Cardiac muscle cell (in vitro differentiated cells and primary cell): ENCODE measurements at regions not wholly inside any gene's neighbourhood (a gene's known extent, or its start where the extent isn't known, plus 50 kb on each side); places are given as distances from the start of the nearest gene placed in this dataset.

Source experiments
- DNase-seq, 2 donors: peaks; one replicate each; pipeline versions ENCODE4 v3.0.0 to v3.0.0-alpha.2; 2010 to 2017; ENCODE audit warnings: low read depth in 1 of 2, low spot score in 1 of 2
- H3K27ac ChIP-seq: fragments of 200-600 bp; sonication (generic); 2 replicates; pipeline ENCODE4 v1.5.1; 2016
- H3K27me3 ChIP-seq: fragments of 200-600 bp; sonication (generic); 2 replicates; pipeline ENCODE4 v1.6.0; 2016; ENCODE audit warnings: control low read depth
- H3K36me3 ChIP-seq: fragments of 200-600 bp; sonication (generic); 2 replicates; pipeline ENCODE4 v1.5.1; 2016; ENCODE audit warnings: control low read depth
- H3K4me1 ChIP-seq: fragments of 200-600 bp; sonication (generic); 2 replicates; pipeline ENCODE4 v1.8.1; 2017; ENCODE audit warnings: low read depth, mild to moderate bottlenecking, mixed run types
- H3K4me3 ChIP-seq: fragments of 200-600 bp; sonication (generic); 2 replicates; pipeline ENCODE4 v1.5.1; 2016; ENCODE audit warnings: mild to moderate bottlenecking
- H3K9me3 ChIP-seq: fragments of 200-600 bp; sonication (generic); 2 replicates; pipeline ENCODE4 v1.5.1; 2017; ENCODE audit warnings: low read depth, mild to moderate bottlenecking, control low read depth
- TF ChIP-seq, protein P1 (sequence below): IDR thresholded peaks from 2 replicates; pipeline ENCODE4 v1.5.1; 2012; ENCODE audit warnings: low read depth, mild to moderate bottlenecking, low read length

DNA sequence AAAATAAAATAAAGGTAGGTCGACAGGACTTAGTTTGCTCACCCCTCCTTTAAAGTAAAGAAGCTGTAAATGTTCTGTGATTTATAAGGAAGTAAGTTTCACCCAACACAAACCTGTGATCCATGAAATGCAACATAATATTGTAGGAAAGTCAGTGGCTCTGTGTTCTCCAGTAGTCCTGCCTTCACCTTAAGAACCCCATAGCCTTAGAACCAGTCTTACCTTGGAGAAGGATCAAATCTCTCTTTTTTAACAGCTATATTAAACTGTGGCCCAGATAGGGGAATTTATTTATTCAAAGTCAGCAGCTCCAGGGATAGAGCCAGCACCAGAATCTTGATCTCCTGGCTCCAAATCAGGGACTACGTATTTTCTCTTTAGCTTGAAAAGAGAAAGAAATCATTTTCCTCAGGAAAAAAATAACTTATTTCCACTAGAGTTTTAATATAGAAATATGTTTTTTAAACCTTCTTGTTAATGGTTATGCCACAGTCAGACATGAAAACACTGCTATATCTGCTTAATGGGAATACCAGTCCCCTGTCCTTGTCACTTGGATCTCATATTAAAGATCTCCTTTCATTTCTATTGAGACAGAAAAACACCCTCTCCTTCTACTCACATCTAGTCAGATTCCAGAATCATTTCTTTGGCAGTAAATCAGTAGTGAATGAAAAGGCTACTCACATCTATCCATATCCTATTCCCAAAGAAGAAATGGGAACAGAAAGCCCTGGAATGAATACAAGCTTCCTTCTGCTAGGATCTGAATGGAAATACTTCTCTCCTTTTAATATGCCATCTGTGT is 269.2 kb upstream of the TNC start:
- TF ChIP-seq, protein P1, sequence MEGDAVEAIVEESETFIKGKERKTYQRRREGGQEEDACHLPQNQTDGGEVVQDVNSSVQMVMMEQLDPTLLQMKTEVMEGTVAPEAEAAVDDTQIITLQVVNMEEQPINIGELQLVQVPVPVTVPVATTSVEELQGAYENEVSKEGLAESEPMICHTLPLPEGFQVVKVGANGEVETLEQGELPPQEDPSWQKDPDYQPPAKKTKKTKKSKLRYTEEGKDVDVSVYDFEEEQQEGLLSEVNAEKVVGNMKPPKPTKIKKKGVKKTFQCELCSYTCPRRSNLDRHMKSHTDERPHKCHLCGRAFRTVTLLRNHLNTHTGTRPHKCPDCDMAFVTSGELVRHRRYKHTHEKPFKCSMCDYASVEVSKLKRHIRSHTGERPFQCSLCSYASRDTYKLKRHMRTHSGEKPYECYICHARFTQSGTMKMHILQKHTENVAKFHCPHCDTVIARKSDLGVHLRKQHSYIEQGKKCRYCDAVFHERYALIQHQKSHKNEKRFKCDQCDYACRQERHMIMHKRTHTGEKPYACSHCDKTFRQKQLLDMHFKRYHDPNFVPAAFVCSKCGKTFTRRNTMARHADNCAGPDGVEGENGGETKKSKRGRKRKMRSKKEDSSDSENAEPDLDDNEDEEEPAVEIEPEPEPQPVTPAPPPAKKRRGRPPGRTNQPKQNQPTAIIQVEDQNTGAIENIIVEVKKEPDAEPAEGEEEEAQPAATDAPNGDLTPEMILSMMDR: no peak
- H3K36me3 ChIP-seq: no peaks in the 10 kb centered on the region
- H3K9me3 ChIP-seq: peaks cover 3% of the 10 kb centered on the region
- H3K4me1 ChIP-seq: no peaks in the 10 kb centered on the region
- H3K27me3 ChIP-seq: no peaks in the 10 kb centered on the region
- H3K4me3 ChIP-seq: no peak overlapping the region
- DNase-seq: no peak
- no peak overlapping the region for H3K27ac ChIP-seq

DNA sequence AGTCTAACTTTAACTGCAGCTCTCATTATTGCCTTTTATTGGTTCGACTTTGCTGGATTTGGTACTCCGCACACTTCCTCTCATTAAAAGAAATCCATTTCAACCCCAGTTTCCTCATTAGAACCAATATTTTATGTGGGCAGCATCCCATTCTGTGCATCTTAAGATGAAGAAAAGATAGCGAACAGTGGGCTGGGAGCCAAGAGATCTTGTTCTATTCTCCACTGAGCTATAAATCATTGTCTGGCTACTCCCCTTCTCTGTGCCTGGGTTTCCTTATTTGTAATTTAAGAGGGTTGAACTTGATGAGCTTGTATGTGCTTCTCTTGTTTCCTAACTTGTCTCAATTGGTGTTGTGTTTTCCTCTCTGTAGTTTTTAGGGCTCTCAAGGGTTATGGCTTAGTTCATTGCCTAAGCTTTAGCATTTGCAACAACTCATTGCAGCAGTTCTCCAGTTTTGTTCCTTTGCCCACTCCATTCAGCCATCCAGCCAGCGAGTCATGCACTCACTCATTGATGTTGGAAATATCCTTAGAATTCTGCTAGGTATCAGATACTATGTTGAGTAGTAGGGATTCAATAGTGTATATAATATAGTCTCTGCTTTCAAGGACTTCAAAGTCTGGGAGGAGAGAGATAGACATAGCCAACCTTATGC is 273.3 kb upstream of the TNC start:
- no peak for DNase-seq
- Histone ChIP-seq H3K36me3 (no peaks in the 10 kb centered on the region), H3K4me3 (no peak overlapping the region), H3K4me1 (peaks cover 8% of the 10 kb centered on the region), H3K9me3 (no peaks in the 10 kb centered on the region), H3K27me3 (no peaks in the 10 kb centered on the region), H3K27ac (no peak overlapping the region)
- TF ChIP-seq, protein P1: no peak

DNA sequence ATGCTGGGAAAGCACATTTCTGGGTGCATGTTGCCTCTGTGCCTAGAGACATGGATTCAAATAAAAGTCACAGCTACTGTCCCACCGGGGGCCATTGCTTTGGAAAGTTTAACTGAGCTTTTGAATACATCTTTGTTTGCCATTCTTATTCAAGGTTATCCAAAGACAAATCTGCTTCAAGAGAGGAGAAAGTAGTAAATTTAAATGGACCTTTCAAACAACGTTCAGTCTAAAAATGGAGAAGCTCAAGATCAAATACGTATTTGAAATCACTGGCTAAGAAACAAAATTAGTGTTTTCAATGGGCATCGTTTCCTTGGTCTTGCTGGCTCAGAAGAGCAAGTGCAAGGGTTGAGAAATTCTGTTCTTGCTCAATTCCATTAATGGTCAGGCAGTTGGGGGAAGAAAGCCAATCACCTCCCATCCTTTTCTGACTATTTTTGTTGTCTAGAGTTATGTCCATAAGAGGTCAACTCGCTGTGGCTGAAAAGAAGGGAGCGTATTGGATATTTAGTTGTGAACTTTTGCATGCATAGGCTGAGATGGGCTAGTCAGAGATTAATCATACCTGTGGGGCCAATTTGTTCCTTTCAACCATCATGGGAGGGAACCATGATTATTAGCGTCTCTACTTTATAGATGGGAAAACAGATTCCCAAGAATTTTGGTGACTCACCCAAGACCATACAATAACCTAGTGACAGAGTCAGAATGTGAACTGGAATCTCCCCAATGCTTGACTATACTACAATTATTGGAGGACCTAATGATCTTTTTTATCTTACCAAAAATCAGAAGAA is 276.2 kb upstream of the TNC start:
- H3K36me3 ChIP-seq: no peaks in the 10 kb centered on the region
- no peaks in the 10 kb centered on the region for H3K9me3 ChIP-seq
- H3K4me3 ChIP-seq: no peak overlapping the region
- no peaks in the 10 kb centered on the region for H3K27me3 ChIP-seq
- no peak overlapping the region for H3K27ac ChIP-seq
- peaks cover 33% of the 10 kb centered on the region for H3K4me1 ChIP-seq
- TF ChIP-seq, protein P1: no peak
- peak in 1 of 2 donors; percentile 32 for DNase-seq

DNA sequence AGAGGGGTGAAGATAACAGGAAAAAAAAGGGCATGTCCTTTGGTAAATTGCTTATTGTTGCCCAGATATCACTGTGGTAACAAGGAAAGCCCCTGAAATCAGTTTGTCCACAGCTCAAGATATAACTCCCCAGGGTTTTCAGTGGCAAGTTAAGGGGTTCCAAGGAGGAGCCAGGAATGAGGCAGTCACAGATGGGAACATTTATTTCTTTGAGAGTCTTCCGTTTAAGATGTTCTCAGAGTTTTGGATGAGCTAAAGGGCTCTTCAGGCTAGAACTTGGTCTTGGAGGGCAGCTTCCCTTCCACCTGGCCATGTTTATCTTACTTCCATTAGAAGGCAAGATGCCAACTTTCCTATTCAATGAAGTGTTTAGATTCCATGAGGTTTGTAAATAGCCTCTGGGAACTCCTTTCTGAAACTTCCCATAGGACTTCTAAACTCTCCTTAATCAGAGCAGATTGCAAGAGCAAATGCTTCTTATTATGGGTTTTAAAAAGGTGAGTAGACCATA is 277.6 kb upstream of the TNC start:
- peaks cover 33% of the 10 kb centered on the region for H3K4me1 ChIP-seq
- H3K36me3 ChIP-seq: no peaks in the 10 kb centered on the region
- DNase-seq: peak in 1 of 2 donors; percentile 32
- no peak overlapping the region for H3K4me3 ChIP-seq
- H3K27ac ChIP-seq: no peak overlapping the region
- H3K27me3 ChIP-seq: no peaks in the 10 kb centered on the region
- no peaks in the 10 kb centered on the region for H3K9me3 ChIP-seq
- TF ChIP-seq, protein P1: no peak

DNA sequence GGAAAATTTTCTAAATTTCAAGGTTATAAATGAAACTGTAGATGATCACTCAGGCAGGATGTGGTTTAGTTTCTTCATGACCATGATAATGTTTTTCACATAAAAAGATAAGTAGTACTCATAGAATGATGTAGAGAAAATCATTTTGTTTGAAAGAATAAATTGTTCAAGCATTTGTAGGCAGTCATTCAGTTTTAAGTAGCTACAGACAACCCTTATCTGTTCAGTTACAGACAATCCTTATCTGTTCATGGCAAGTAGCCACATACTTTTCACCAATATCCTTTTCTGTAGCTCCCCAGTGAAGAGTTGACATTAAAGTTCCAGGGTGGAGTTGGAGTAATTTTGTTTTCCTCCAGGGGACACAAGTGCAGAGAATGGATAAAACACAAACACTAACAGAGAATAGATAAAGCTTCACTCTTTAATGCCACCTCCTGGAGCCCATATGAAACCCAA is 278.1 kb upstream of the TNC start:
- DNase-seq: peak in 1 of 2 donors; percentile 31
- Histone ChIP-seq H3K9me3 (no peaks in the 10 kb centered on the region), H3K36me3 (no peaks in the 10 kb centered on the region), H3K27ac (no peak overlapping the region), H3K4me1 (peaks cover 33% of the 10 kb centered on the region), H3K4me3 (no peak overlapping the region), H3K27me3 (no peaks in the 10 kb centered on the region)
- TF ChIP-seq, protein P1: no peak
